Heart left ventricle (tissue), 13 donors: ENCODE measurements at regions not wholly inside any gene's neighbourhood (a gene's known extent, or its start where the extent isn't known, plus 50 kb on each side); places are given as distances from the start of the nearest gene placed in this dataset.

Source experiments
- CTCF ChIP-seq, 12 donors: fragments of 200-600 bp; sonication (generic) in 4 of 12; IDR thresholded peaks; one replicate each; pipeline versions ENCODE4 v1.5.0 to v1.8.0; 2018 to 2022; ENCODE audit warnings: antibody characterized with exemption in 12 of 12, mild to moderate bottlenecking in 5 of 12
- POLR2A ChIP-seq, 2 donors: fragments of 450-650 bp; IDR thresholded peaks; one replicate each; pipeline ENCODE4 v1.6.1; 2017; ENCODE audit warnings: antibody characterized with exemption in 2 of 2, mild to moderate bottlenecking in 2 of 2, moderate library complexity in 2 of 2
- donor health status: ischemic (EF 13 %, LVEDD 7.1; RV severe dilation, severe dysfunction).
- donor health status: DM: no; HTN: yes; CAD: no.
- donor health status: DM: no; HTN: no; CAD: no.
- donor health status: ischemic (EF 25% LVEDD 6.9; RV normal size, moderate dysfunction).
- donor health status: ischemic (EF 25% LVEDD 5.7; RV mildly dilated, moderate dysfunction).
- donor health status: ischemic (EF 35%, LVEDD 5.7; RV mildly dilated, moderate dysfunction).
- donor health status: nonischemic (EF 11% LVEDD 7.7; RV severe dilation, severe dysfunction).
- donor health status: DM: yes; HTN: yes; CAD: no.
- donor health status: PGD.
- donor health status: ischemic (EF 29% LVEDD 5.4; RV normal size, mild dysfunction).
- donor health status: nonischemic (EF 23%, LVEDD 6.1; RV moderate dilation, normal function).

- TF ChIP-seq POLR2A (IDR thresholded peaks at IDR 0.05), result no peak
- no peak for TF ChIP-seq CTCF (IDR thresholded peaks at IDR 0.05)
Measured at GRCh38 chr5:31052937-31053658, 140.4 kb upstream of the CDH6 start.
